Gastroesophageal sphincter (tissue), 4 donors: ENCODE measurements at regions not wholly inside any gene's neighbourhood (a gene's known extent, or its start where the extent isn't known, plus 50 kb on each side); places are given as distances from the start of the nearest gene placed in this dataset.
"Not testable (repeated sequence)": the region's sequence is repeated elsewhere in the genome, so short reads cannot be mapped to it uniquely, and the experiment has no call there.

Experiments
- ATAC-seq: fragments of 150-250 bp; one replicate; pipeline ENCODE4 v1.9.1; 2016; ENCODE audit warnings: mild to moderate bottlenecking, moderate library complexity
- H3K27ac ChIP-seq, 4 donors: fragments of 200-600 bp; sonication (generic) in 3 of 4; 1 replicate in 3 of 4; 2 replicates in 1 of 4; pipeline ENCODE4 v1.5.1; 2016 to 2019
- H3K27me3 ChIP-seq: fragments of 200-600 bp; sonication (generic); one replicate; pipeline ENCODE4 v1.5.1; 2019
- H3K36me3 ChIP-seq, 2 donors: fragments of 200-600 bp; sonication (generic); one replicate each; pipeline ENCODE4 v1.5.1; 2019; ENCODE audit warnings: control low read depth in 1 of 2
- H3K4me1 ChIP-seq, 3 donors: fragments of 200-600 bp; sonication (generic); 1 replicate in 2 of 3; 2 replicates in 1 of 3; pipeline ENCODE4 v1.5.1; 2016 to 2019; ENCODE audit warnings: control low read depth in 2 of 3
- H3K4me3 ChIP-seq, 2 donors: fragments of 200-600 bp; sonication (generic); one replicate each; pipeline ENCODE4 v1.5.1; 2019; ENCODE audit warnings: mild to moderate bottlenecking in 1 of 2, moderate library complexity in 1 of 2
- H3K9me3 ChIP-seq, 3 donors: fragments of 200-600 bp; sonication (generic); one replicate each; pipeline ENCODE4 v1.5.1; 2017 to 2019; ENCODE audit warnings: control low read depth in 2 of 3
- EP300 ChIP-seq: sonication (generic); formaldehyde crosslinking; IDR thresholded peaks from one replicate; pipeline ENCODE4 v1.6.1; 2017; ENCODE audit warnings: antibody characterized with exemption, mild to moderate bottlenecking
- POLR2A ChIP-seq, 2 donors: fragments of 450-650 bp; IDR thresholded peaks; one replicate each; pipeline ENCODE4 v1.6.1; 2017; ENCODE audit warnings: antibody characterized with exemption in 2 of 2, mild to moderate bottlenecking in 2 of 2, moderate library complexity in 1 of 2
- POLR2AphosphoS5 ChIP-seq: sonication (generic); formaldehyde crosslinking; IDR thresholded peaks from one replicate; pipeline ENCODE4 v1.6.1; 2017; ENCODE audit warnings: antibody characterized with exemption
- WGBS, 2 donors: methylation state at CpG; one replicate each; pipeline ENCODE4 v1.1.5; 2018; ENCODE audit warnings: low coverage in 1 of 2; 5-methylcytosine and 5-hydroxymethylcytosine counted together
- TF ChIP-seq, protein P1 (sequence below), 4 experiments: fragments of 200-600 bp in 2 of 4; fragments of 450-650 bp in 2 of 4; sonication (generic) in 1 of 4; IDR thresholded peaks; one replicate each; pipeline ENCODE4 v1.5.1; 2017 to 2019; ENCODE audit warnings: antibody characterized with exemption in 4 of 4, mild to moderate bottlenecking in 2 of 4, moderate library complexity in 2 of 4

DNA sequence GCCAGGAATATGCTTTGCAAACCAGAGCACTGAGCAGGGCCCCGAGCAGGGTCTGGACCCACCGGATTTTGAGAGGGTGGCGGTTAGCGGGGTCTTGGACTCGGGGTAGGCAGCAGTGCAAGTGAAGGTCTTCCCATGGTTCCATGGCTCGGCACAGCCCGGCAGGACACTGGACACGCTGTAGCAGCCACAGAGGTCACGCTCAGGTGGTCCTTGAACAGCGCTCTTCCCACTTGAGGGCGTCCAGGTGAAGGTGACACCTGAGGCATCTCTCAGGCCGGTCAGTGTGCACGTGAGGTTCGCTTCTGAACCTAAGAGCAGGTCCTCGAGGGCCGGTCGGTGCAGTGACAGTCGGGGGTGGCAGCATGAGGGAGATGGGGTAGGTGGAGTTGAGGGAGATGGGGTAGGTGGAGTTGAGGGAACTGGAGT is 181.4 kb downstream of the TMEM121 start:
- ATAC-seq, H3K27me3 ChIP-seq, H3K27ac ChIP-seq, H3K36me3 ChIP-seq, H3K4me3 ChIP-seq, H3K9me3 ChIP-seq, H3K4me1 ChIP-seq: not testable (repeated sequence)
- 80 to 82% methylated on average over 2 to 5 of the region's 18 CpGs for WGBS, 2 donors

- not testable (repeated sequence) for H3K9me3 ChIP-seq, ATAC-seq, H3K36me3 ChIP-seq, H3K27me3 ChIP-seq, H3K4me3 ChIP-seq, H3K27ac ChIP-seq, H3K4me1 ChIP-seq
- WGBS, 2 donors, result no CpG with 5 or more reads among the region's 24 CpGs
These were observed 182.1 kb downstream of the TMEM121 start for GRCh38 chr14:105708251-105709134.

- H3K36me3 ChIP-seq, result no peaks in the 10 kb centered on the region
- WGBS, 2 donors, result no CpG with 5 or more reads among the region's 6 CpGs
These were observed 183.1 kb downstream of the TMEM121 start for GRCh38 chr14:105709281-105710118.

DNA sequence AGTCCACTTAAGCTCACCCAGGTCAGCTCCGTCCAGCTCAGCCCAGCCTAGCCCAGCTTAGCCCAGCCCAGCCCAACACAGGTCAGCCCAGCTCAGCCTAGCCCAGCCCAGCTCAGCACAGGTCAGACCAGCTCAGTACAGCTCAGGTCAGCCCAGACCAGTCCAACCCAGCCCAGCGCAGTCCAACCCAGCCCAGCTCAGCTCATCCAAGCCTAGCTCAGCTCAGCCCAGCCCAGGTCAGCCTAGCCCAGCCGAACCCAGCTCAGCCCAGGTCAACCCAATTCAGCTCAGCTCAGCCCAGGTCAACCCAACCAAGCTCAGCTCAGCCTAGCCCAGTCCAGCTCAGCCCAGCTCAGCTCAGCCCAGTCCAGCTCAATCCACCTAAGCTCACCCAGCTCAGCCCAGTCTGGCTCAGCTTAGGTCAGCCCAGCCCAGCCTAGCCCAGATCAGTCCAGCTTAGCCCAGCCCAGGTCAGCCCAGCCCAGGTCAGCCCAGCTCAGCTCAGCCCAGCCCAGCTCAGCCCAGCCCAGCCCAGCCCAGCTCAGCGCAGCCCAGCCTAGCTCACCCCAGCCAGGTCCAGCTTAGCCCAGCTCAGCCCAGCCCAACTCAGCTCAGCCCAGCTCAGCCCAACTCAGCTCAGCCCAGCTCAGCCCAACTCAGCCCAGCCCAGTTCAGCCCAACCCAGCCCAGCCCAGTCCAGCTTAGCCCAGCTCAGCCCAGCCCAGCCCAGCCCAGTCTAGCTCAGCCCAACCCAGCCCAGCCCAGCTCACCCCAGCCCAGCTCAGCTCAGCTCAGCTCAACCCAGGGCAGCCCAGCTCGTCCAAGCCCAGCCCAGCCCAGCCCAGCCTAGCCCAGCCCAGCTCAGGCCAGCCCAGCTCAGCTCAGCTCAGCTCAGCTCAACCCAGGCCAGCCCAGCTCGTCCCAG is 184.0 kb downstream of the TMEM121 start:
- TF ChIP-seq EP300 (no peak), POLR2A (IDR thresholded peaks at IDR 0.05) (no peak), POLR2AphosphoS5 (no peak)
- TF ChIP-seq, protein P1, sequence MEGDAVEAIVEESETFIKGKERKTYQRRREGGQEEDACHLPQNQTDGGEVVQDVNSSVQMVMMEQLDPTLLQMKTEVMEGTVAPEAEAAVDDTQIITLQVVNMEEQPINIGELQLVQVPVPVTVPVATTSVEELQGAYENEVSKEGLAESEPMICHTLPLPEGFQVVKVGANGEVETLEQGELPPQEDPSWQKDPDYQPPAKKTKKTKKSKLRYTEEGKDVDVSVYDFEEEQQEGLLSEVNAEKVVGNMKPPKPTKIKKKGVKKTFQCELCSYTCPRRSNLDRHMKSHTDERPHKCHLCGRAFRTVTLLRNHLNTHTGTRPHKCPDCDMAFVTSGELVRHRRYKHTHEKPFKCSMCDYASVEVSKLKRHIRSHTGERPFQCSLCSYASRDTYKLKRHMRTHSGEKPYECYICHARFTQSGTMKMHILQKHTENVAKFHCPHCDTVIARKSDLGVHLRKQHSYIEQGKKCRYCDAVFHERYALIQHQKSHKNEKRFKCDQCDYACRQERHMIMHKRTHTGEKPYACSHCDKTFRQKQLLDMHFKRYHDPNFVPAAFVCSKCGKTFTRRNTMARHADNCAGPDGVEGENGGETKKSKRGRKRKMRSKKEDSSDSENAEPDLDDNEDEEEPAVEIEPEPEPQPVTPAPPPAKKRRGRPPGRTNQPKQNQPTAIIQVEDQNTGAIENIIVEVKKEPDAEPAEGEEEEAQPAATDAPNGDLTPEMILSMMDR (IDR thresholded peaks at IDR 0.05), result no peak
- H3K4me1 ChIP-seq, result no peaks in the 10 kb centered on the region
- no peak for ATAC-seq
- no peak overlapping the region for H3K4me3 ChIP-seq
- no peak overlapping the region for H3K27ac ChIP-seq
- no CpG with 5 or more reads among the region's 6 CpGs for WGBS, 2 donors
- peaks cover 5% of the 10 kb centered on the region for H3K27me3 ChIP-seq
- no peaks in the 10 kb centered on the region for H3K9me3 ChIP-seq
- H3K36me3 ChIP-seq, result no peaks in the 10 kb centered on the region

More at GRCh38 chr14:105709281-105710118, 183.1 kb downstream of the TMEM121 start:
- H3K9me3 ChIP-seq, result no peaks in the 10 kb centered on the region
- H3K4me3 ChIP-seq, result no peak overlapping the region
- H3K27me3 ChIP-seq, result peaks cover 5% of the 10 kb centered on the region
- H3K27ac ChIP-seq, result no peak overlapping the region
- no peak for ATAC-seq
- no peaks in the 10 kb centered on the region for H3K4me1 ChIP-seq
- no peak for TF ChIP-seq EP300
- TF ChIP-seq, protein P1 (IDR thresholded peaks at IDR 0.05), result no peak
- no peak for TF ChIP-seq POLR2AphosphoS5
- no peak for TF ChIP-seq POLR2A (IDR thresholded peaks at IDR 0.05)

- Histone ChIP-seq H3K36me3 (no peaks in the 10 kb centered on the region), H3K4me3 (no peak overlapping the region), H3K4me1 (no peaks in the 10 kb centered on the region), H3K9me3 (no peaks in the 10 kb centered on the region), H3K27me3 (peaks cover 1% of the 10 kb centered on the region), H3K27ac (no peak overlapping the region)
- TF ChIP-seq, protein P1 (IDR thresholded peaks at IDR 0.05), result no peak
- no peak for TF ChIP-seq EP300
- TF ChIP-seq POLR2AphosphoS5, result no peak
- TF ChIP-seq POLR2A (IDR thresholded peaks at IDR 0.05), result no peak
- ATAC-seq, result no peak
- WGBS, 2 donors, result no CpG with 5 or more reads among the region's 18 CpGs
These were observed 184.7 kb downstream of the TMEM121 start for GRCh38 chr14:105711044-105711620.
